ENCODE measurements at regions not wholly inside any gene's neighbourhood (a gene's known extent, or its start where the extent isn't known, plus 50 kb on each side); places are given as distances from the start of the nearest gene placed in this dataset.

- no peak for DNase-seq (ENCODE audit: low read depth, low spot score)
Measured at GRCh38 chr4:4775493-4776004, 83.9 kb upstream of the MSX1 start.

DNA sequence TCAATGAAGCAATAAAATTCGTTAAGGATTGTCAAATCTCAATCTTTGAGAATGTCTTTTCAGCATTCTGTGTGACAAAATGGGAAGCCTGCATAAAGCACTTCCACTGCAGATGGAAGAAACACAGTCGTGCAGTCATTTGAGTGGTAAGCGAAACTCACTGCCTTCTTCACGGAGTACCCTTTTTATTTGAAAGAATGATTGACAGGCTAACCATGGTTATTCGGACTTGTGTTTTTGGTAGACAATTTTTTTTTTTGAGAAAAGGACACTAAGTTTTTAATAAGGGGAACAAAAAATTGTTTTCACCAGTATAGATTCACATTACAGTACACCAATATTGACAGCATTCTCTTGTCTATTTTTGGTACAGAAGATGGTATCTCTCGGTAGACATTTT, 86.9 kb upstream of the MSX1 start:
- no peak for DNase-seq (ENCODE audit: low read depth, low spot score)

- DNase-seq (ENCODE audit: low read depth, low spot score): no peak
Measured at GRCh38 chr4:4771160-4771559, 88.3 kb upstream of the MSX1 start.

DNA sequence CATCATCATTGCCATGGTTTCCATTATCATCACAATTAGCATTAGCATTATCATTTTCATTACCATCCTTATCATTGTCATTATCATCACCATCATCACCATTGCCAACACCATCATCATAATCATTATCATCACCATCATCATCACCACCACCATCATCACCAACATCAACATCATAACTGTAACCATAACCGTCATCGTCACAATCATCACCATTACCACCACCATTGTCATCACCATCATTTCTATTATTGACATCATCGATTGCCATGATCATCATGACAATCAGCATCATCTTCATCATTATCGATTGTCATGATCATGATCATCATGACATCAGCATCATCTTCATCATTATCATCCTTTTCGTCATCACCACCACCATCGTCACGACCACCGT, 88.9 kb upstream of the MSX1 start:
- no peak for DNase-seq (ENCODE audit: low read depth, low spot score)

DNA sequence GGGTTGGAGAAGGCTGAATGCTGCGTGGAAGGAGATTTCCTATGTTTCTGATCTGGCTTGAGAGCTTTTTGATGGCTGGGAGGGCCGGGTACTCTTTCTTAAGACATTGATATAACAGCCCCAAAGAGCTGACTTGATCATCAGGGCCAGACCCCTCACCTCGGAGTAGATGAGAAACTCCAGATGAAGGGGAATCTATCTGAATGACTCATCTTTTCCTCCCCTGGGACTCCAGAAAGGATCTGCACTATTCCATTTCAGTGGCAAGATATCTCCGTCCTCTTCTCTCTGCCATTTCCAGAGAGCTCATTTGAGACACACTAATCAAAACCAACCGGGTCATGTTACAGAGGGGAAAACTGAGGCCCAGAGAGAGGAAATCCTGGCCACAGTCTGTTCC, 92.9 kb upstream of the MSX1 start:
- no peak for DNase-seq (ENCODE audit: low read depth, low spot score)

DNA sequence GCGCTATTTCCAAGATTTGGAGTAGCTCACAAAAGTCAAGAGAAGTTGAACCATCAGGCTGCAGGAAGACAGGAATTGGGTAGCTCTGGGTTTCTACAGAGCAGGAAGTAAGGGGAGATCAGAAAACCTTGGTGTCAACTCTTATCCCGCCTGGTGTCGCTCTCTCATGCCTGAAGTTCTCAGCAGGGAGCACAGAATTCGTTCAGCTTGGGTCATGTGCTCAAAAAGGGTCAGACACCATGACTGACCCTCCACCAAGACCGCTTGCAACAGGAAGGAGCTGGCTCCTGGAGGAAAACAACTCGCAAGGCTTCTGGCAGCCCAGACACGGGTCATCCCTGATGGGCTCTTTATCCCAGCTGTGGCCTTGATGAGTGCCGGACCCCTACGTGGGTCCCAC, 93.7 kb upstream of the MSX1 start:
- no peak for DNase-seq (ENCODE audit: low read depth, low spot score)

- no peak for DNase-seq (ENCODE audit: low read depth, low spot score)
Measured at GRCh38 chr4:4764558-4764905, 94.9 kb upstream of the MSX1 start.

DNA sequence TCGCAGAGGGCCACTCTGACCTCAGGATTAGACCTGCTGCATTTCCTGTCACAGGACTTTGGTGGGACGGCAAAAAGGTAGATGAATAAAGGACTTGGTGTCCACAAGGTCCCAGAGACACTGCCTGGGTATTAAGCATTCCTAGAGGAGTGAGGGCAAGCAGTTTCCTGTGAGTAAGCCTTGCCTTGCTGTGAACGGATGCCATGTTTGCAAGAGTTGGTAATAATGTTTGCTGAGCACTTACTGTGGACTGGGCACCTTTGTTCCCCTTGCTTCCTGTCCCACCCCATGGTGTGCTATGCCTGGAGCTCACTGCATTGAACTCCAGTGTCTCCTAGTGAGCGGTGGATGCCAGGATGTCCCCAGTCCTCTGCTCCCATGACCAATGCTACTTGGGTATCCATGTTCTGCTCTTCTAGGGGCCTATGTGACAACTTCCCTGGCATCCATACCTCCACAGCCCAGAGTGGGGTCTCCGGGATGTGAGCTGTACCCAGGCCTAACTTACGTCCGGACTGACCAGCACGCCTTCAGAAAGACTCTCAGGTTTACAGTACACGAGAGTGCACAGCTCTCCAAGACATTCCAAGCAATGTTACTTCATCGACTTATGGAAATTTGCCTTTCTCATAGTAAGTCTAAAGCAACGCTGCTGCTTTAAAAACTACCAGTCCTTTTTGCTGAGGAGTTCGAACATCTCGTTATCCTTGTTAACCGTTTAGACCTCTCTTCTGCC, 95.5 kb upstream of the MSX1 start:
- DNase-seq (ENCODE audit: low read depth, low spot score): no peak

DNA sequence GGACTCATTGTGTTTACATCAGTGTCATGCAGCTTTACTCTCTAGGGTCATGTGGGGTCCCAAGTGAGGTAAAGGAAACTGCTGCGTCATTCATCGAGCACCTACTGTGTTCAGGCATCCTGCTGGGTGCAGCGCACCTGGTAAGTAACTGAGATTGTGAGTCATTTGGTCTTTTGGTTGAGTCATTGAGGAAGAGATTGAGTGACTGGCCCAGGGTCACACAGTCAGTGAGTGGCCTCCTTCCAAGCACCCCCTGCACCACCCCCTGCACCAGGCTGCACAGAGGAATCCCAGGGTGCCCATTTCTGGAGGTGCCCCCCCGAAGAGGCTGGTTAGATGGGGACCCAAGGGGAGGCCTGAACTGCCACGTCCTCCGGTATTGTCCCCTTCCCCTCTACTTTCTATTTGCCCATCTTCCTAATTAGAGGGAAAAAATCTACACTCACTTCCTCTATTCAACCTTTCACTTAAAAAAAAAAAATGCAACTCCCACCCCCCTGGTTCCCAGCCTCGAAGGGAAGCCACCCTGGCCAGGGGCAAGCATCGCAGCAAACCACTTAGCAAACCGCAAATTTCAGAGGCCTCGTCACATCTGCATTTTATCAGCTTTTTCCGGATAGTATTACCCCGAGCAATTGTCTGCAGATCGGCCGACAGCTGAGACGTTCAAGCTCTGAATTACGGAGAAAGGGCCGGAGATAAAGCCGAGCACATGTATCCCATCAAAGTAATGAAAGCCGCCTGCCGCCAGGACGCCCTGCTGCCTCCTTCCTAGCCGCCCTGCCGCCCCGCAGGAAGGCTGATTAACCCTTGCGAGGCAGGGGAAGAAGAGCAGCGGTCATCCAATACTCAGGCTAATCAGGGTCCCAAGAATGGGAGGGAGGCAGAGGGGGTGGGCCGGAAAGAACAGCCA, 96.3 kb upstream of the MSX1 start:
- DNase-seq (ENCODE audit: low read depth, low spot score): peak; percentile 16

DNA sequence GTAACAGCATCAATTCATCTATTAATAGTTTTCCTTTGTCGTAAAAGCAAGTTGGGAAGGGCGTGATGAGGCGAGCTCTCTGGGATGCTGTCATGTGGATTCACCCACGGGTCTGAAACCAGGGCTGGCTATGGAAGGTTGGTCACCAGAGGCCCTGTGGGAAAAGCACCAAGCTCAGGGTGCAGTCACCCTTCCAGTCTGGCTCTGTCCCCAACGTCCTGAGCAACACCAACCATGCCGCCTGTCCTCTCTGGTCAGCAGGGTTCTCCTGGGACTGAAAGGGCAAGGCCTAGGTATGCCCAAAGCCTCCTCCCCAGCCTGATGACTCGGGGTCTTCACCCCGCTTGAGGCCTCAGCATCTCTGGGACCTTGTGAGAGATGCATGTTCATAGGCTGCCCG, 97.2 kb upstream of the MSX1 start:
- no peak for DNase-seq (ENCODE audit: low read depth, low spot score)

- DNase-seq (ENCODE audit: low read depth, low spot score): no peak
Measured at GRCh38 chr4:4761128-4761982, 98.1 kb upstream of the MSX1 start.

GRCh38 chr4:4759883-4760282, 99.6 kb upstream of the MSX1 start:
- no peak for DNase-seq (ENCODE audit: low read depth, low spot score)

GRCh38 chr4:4759232-4759631, 100.2 kb upstream of the MSX1 start:
- no peak for DNase-seq (ENCODE audit: low read depth, low spot score)

GRCh38 chr4:4758681-4759080, 100.8 kb upstream of the MSX1 start:
- DNase-seq (ENCODE audit: low read depth, low spot score): no peak

DNA sequence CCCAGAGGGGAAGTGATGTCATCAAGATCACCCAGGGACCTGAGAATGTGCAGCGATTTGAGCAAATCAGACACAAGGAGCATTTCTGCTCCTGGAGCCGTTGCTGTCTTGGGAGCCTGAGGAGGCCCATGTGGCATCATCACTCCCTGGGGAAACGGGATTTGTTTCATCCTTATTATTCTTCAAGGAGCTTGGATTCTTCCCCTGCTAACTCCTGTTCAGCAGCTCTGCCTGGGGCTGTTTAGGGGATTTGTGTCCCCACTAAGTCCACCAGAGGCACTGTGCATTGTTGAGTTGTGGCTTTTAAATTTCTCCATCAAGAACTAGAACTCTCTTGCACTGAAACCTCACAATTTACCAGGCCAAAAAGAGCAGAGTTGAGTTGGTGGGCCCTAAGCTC, 104.2 kb upstream of the MSX1 start:
- no peak for DNase-seq (ENCODE audit: low read depth, low spot score)

DNA sequence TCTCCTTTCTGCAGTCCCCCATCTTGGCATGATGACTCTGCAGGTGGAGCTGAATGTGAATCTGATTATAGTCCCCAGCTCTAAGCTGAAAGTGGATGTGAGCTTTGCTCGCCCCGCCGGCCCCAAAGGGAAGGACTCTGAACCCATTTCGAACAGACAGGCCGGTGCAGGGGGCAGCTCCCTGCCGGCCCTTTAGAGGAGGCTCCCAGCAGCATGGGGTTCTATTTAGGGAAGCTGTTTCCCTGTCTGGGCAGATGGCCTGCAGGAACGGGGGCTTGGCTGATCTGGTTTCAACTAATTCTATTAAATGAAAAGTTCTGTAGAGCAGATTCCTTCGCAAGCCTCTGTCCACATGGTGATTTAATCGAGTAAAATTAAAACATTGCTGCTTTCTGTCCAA, 104.8 kb upstream of the MSX1 start:
- no peak for DNase-seq (ENCODE audit: low read depth, low spot score)

- no peak for DNase-seq (ENCODE audit: low read depth, low spot score)
Measured at GRCh38 chr4:4753643-4754042, 105.8 kb upstream of the MSX1 start.

- no peak for DNase-seq (ENCODE audit: low read depth, low spot score)
Measured at GRCh38 chr4:4752576-4753401, 106.7 kb upstream of the MSX1 start.

DNA sequence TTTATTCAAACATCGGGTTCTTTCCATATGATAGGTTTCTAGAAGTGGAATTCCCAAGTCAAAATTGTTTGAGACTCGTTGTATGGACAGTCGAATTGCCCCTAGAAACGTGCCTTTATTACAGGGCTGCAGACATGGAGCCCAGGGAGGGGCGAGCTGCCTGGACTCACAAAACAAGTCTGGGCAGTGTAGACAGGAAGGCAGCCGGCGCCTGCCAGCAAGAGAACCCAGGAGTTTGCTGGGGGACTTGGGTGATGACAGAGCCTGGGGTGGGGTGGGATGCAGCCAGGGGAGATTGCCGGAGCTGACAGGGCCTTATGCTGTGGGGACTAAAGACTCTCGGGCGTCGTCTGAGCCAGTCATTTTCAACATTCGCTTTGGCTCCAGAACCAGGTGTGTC, 107.4 kb upstream of the MSX1 start:
- DNase-seq (ENCODE audit: low read depth, low spot score): no peak

DNA sequence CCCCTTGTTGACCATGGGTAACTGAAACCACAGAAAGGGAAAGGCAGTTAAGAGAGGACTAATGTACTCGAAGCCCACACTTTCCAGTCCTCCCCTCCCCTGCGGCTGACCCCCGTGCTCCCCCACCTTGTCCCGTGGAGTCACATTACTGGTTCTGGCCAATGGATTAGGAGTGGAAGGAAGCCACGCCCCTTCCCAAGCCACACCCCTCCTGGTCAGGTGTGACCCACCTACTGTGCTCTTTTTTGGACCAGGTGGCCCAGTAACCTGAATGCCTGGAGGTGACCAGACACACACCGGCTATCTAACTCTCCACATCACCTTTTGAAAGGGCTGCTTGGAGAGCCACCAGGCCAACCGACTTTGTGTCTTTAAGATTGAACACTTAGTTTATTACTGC, 109.3 kb upstream of the MSX1 start:
- no peak for DNase-seq (ENCODE audit: low read depth, low spot score)

DNA sequence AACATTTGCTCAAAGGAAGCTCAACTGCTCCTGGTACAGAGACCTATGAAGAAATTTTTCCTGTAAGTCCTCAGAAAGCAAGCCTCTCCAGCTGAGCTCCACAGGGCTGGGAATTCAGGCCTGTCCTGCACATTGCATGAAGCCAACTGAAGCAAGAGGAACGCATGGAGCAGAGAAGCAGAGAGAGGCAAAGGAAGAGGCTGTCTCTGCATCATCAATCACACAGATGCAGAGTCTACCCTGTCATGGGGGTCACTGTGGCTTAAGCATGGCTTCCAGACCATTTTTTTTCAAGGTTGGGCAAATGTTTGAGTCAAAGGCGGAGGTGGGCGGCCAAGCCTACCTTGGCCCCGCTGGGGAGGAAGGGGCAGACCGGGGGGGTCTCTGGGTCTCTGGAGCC, 110.3 kb upstream of the MSX1 start:
- DNase-seq (ENCODE audit: low read depth, low spot score): no peak
